22Rv1 (cell line): ENCODE measurements at regions not wholly inside any gene's neighbourhood (a gene's known extent, or its start where the extent isn't known, plus 50 kb on each side); places are given as distances from the start of the nearest gene placed in this dataset.
"Not testable (repeated sequence)": the region's sequence is repeated elsewhere in the genome, so short reads cannot be mapped to it uniquely, and the experiment has no call there.

ENCODE experiments used
- ZFX ChIP-seq: fragments of 450-650 bp; IDR thresholded peaks from 2 replicates; pipeline ENCODE4 v1.6.1; 2017; ENCODE audit warnings: antibody characterized with exemption, borderline replicate concordance
- TF ChIP-seq, protein P1 (sequence below): fragments of 450-650 bp; IDR thresholded peaks from 2 replicates; pipeline ENCODE4 v1.5.1; 2017; ENCODE audit warnings: mild to moderate bottlenecking

DNA sequence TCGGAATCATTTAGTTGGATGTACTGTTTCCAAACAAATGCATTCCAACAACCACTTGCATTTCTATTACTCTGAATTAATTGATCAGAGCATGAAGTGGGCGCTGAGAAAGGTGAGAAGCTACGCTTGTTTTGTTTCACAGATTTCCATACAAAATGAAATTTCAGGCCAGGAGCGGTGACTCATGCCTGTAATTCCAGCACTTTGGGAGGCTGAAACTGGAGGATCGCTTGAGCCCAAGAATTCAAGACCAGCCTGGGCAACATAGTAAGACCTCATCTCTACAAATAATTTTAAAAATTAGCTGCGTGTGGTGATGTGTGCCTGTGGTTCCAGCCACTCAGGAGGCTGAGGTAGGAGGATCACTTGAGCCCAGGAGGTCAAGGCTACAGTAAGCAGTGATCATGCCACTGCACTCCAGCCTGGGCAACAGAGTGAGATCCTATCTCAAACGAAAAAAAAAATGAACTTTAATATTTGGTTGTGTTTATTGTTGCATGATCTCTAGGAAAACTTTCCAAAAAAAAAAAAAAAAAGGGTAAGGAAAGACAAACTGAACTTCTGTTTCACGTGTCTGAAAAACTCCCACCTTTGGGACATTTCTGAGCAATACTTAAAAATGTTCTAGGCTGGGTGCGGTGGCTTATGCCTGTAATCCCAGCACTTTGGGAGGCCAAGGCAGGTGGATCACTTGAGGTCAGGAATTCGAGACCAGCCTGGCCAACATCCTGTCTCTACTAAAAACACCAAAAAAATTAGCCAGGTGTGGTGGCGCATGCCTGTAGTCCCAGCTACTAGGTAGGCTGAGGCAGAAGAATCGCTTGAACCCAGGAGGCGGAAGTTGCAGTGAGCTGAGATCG, 103.1 kb downstream of the TFAP2A start:
- TF ChIP-seq, protein P1, sequence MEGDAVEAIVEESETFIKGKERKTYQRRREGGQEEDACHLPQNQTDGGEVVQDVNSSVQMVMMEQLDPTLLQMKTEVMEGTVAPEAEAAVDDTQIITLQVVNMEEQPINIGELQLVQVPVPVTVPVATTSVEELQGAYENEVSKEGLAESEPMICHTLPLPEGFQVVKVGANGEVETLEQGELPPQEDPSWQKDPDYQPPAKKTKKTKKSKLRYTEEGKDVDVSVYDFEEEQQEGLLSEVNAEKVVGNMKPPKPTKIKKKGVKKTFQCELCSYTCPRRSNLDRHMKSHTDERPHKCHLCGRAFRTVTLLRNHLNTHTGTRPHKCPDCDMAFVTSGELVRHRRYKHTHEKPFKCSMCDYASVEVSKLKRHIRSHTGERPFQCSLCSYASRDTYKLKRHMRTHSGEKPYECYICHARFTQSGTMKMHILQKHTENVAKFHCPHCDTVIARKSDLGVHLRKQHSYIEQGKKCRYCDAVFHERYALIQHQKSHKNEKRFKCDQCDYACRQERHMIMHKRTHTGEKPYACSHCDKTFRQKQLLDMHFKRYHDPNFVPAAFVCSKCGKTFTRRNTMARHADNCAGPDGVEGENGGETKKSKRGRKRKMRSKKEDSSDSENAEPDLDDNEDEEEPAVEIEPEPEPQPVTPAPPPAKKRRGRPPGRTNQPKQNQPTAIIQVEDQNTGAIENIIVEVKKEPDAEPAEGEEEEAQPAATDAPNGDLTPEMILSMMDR = not testable (repeated sequence)
- not testable (repeated sequence) for TF ChIP-seq ZFX
